Breast epithelium (tissue), 3 donors: ENCODE measurements at regions not wholly inside any gene's neighbourhood (a gene's known extent, or its start where the extent isn't known, plus 50 kb on each side); places are given as distances from the start of the nearest gene placed in this dataset.

Experiments used
- POLR2A ChIP-seq: fragments of 450-650 bp; IDR thresholded peaks from one replicate; pipeline ENCODE4 v1.6.1; 2016; ENCODE audit warnings: antibody characterized with exemption, mild to moderate bottlenecking, moderate library complexity
- TF ChIP-seq, protein P1 (sequence below), 3 donors: fragments of 450-650 bp; IDR thresholded peaks; one replicate each; pipeline ENCODE4 v1.5.1; 2016 to 2017; ENCODE audit warnings: antibody characterized with exemption in 3 of 3, mild to moderate bottlenecking in 3 of 3, moderate library complexity in 3 of 3

DNA sequence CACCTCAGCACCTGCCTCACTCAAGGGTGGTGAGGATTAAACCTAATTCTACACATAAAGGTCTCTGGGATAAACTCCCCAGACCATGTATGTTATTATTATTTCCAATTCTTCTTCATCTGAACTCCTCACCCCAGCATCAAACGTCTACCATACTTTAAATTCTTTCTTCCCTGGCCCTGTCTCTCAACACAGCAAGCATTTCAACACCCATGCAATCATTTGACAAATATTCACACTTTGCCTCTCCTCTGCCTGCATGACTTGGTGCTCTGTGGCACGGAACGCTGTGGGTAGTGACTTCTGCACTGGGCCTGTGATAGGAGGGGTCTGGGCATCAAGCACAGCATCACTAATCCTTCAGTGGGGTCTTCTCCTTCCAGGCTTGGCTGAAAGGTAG, 490.8 kb downstream of the TNS3 start:
- TF ChIP-seq, protein P1, sequence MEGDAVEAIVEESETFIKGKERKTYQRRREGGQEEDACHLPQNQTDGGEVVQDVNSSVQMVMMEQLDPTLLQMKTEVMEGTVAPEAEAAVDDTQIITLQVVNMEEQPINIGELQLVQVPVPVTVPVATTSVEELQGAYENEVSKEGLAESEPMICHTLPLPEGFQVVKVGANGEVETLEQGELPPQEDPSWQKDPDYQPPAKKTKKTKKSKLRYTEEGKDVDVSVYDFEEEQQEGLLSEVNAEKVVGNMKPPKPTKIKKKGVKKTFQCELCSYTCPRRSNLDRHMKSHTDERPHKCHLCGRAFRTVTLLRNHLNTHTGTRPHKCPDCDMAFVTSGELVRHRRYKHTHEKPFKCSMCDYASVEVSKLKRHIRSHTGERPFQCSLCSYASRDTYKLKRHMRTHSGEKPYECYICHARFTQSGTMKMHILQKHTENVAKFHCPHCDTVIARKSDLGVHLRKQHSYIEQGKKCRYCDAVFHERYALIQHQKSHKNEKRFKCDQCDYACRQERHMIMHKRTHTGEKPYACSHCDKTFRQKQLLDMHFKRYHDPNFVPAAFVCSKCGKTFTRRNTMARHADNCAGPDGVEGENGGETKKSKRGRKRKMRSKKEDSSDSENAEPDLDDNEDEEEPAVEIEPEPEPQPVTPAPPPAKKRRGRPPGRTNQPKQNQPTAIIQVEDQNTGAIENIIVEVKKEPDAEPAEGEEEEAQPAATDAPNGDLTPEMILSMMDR (IDR thresholded peaks at IDR 0.05), result no peak
- TF ChIP-seq POLR2A, result no peak
